ENCODE measurements at regions not wholly inside any gene's neighbourhood (a gene's known extent, or its start where the extent isn't known, plus 50 kb on each side); places are given as distances from the start of the nearest gene placed in this dataset.

- in situ Hi-C loops (cut with MboI; ENCODE audit: low sequenced_read_pairs, unreplicated experiment): no loop called here
- no peak for TF ChIP-seq CTCF (IDR thresholded peaks at IDR 0.05; ENCODE audit: borderline replicate concordance, control extremely low read depth, extremely low read depth, insufficient read depth, missing control alignments)
- no peak for DNase-seq (ENCODE audit: low spot score)
Observed at GRCh38 chr4:13092702-13093101, 391.4 kb downstream of the RAB28 start.

DNA sequence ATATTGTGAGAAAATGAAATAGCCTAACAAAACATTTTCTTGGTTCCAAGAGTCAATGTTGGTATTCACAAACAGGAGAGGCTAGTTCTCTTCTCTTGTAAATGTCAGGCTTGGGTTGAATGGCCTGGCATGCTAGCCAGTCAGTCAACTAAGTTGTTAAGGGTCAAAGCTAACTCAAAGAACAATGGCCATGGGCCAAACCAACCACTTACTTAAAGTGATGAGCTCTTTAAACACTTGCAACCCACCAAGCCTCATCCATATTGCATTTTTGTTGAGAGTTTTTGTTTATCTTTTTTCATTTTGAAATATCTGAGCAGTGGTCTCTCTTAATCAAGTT, 394.5 kb downstream of the RAB28 start:
- DNase-seq (ENCODE audit: low spot score): no peak
- no peak for TF ChIP-seq CTCF (IDR thresholded peaks at IDR 0.05; ENCODE audit: borderline replicate concordance, control extremely low read depth, extremely low read depth, insufficient read depth, missing control alignments)
- in situ Hi-C loops (cut with MboI; ENCODE audit: low sequenced_read_pairs, unreplicated experiment): no loop called here

GRCh38 chr4:13088726-13089658, 395.1 kb downstream of the RAB28 start:
- in situ Hi-C loops (cut with MboI; ENCODE audit: low sequenced_read_pairs, unreplicated experiment): no loop called here
- TF ChIP-seq CTCF (IDR thresholded peaks at IDR 0.05; ENCODE audit: borderline replicate concordance, control extremely low read depth, extremely low read depth, insufficient read depth, missing control alignments): no peak
- no peak for DNase-seq (ENCODE audit: low spot score)

- no peak for TF ChIP-seq CTCF (IDR thresholded peaks at IDR 0.05; ENCODE audit: borderline replicate concordance, control extremely low read depth, extremely low read depth, insufficient read depth, missing control alignments)
- DNase-seq (ENCODE audit: low spot score): no peak
- in situ Hi-C loops (cut with MboI; ENCODE audit: low sequenced_read_pairs, unreplicated experiment): no loop called here
Observed at GRCh38 chr4:13087041-13087440, 397.1 kb downstream of the RAB28 start.

DNA sequence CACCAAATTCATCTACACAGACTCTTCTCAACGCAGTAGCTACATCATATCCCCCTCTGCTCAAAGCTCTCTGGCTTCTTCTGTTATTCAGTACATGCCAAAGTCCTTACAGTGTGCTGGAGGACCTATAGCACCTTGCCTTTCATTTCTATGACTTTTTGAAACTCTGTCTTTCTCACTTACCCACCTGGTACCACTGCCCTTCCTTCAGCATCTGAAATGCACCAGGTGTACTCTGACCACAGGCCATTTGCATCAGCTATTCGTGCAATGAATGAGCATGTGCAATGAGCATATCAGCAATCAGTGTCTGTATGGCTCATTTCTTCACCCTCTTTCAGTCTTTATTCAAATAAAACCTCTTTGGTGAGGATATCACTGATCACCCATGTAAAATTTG, 399.9 kb downstream of the RAB28 start:
- in situ Hi-C loops (cut with MboI; ENCODE audit: low sequenced_read_pairs, unreplicated experiment): no loop called here
- no peak for DNase-seq (ENCODE audit: low spot score)
- no peak for TF ChIP-seq CTCF (IDR thresholded peaks at IDR 0.05; ENCODE audit: borderline replicate concordance, control extremely low read depth, extremely low read depth, insufficient read depth, missing control alignments)

GRCh38 chr4:13081830-13082229, 402.3 kb downstream of the RAB28 start:
- no peak for TF ChIP-seq CTCF (IDR thresholded peaks at IDR 0.05; ENCODE audit: borderline replicate concordance, control extremely low read depth, extremely low read depth, insufficient read depth, missing control alignments)
- in situ Hi-C loops (cut with MboI; ENCODE audit: low sequenced_read_pairs, unreplicated experiment): no loop called here
- no peak for DNase-seq (ENCODE audit: low spot score)

All from GM13976 (cell line).